ENCODE measurements at regions not wholly inside any gene's neighbourhood (a gene's known extent, or its start where the extent isn't known, plus 50 kb on each side); places are given as distances from the start of the nearest gene placed in this dataset.

- no peak for TF ChIP-seq ZBTB40 (IDR thresholded peaks at IDR 0.05; ENCODE audit: borderline replicate concordance)
These were observed 212.4 kb downstream of the URI1 start (continued) for GRCh38 chr19:30154410-30154809.

- 65% methylated on average over 20 of the region's 21 CpGs for WGBS (ENCODE audit: insufficient coverage, insufficient replicate concordance, low lambda C conversion rate, missing lambda C conversion rate)
- ATAC-seq = no peak
These were observed 213.6 kb downstream of the URI1 start for GRCh38 chr19:30155381-30156200.

More at GRCh38 chr19:30155381-30156200, 213.6 kb downstream of the URI1 start:
- Histone ChIP-seq H3K36me3 (ENCODE audit: control insufficient read depth in 2 of 2, insufficient read depth in 2 of 2, low read length in 1 of 2) (no peaks in the 10 kb centered on the region), H3K27me3 (replicated peaks in 1 of 2; ENCODE audit: control insufficient read depth in 2 of 2, insufficient read depth in 2 of 2, low read length in 1 of 2) (no peaks in the 10 kb centered on the region), H3K9me3 (replicated peaks; ENCODE audit: control insufficient read depth, insufficient read depth, low read length) (no peaks in the 10 kb centered on the region), H3K4me1 (ENCODE audit: control insufficient read depth, insufficient read depth, low read length) (peaks cover 13% of the 10 kb centered on the region), H3K27ac (ENCODE audit: control insufficient read depth, insufficient read depth) (no peak overlapping the region), H3K79me2 (ENCODE audit: control insufficient read depth, insufficient read depth, low read length) (no peaks in the 10 kb centered on the region), H3K4me2 (ENCODE audit: control insufficient read depth, insufficient read depth) (no peak overlapping the region), H3K4me3 (no peak overlapping the region), H4K20me1 (ENCODE audit: control insufficient read depth, insufficient read depth) (no peaks in the 10 kb centered on the region), H3K9ac (ENCODE audit: control insufficient read depth, insufficient read depth, low read length) (no peak overlapping the region), H2AFZ (ENCODE audit: control insufficient read depth, low read depth, low read length) (no peak overlapping the region)
- ChIA-PET POLR2A (no interaction called here), CTCF (no interaction called here), SMC1A (ENCODE audit: uncharacterized antibody, unreplicated experiment) (interaction anchor here (0.6 kb wide), 1 partner anchor 198 kb away, joined by 3 read pairs; no protein-coding TSS in a partner anchor), RAD21 (ENCODE audit: unreplicated experiment) (no interaction called here)
- intact Hi-C loops (cut with micrococcal nuclease; ENCODE audit: unreplicated experiment) = no loop called here
- BruUV-seq (replicated peaks) = no TSS peak
- FAIRE-seq = no peak
- no peak for DNase-seq (ENCODE audit: low read depth, low spot score)
- in situ Hi-C loops (cut with MboI) = no loop called here
- TF ChIP-seq SPI1 (IDR thresholded peaks at IDR 0.05; ENCODE audit: borderline replicate concordance, insufficient read depth, low read depth, low read length) (peak; percentile 26; the same call in 1 of the 2 replicates), E2F8 (IDR thresholded peaks at IDR 0.05; ENCODE audit: low read depth, partially characterized antibody) (no peak)
